ENCODE measurements at regions not wholly inside any gene's neighbourhood (a gene's known extent, or its start where the extent isn't known, plus 50 kb on each side); places are given as distances from the start of the nearest gene placed in this dataset.

DNA sequence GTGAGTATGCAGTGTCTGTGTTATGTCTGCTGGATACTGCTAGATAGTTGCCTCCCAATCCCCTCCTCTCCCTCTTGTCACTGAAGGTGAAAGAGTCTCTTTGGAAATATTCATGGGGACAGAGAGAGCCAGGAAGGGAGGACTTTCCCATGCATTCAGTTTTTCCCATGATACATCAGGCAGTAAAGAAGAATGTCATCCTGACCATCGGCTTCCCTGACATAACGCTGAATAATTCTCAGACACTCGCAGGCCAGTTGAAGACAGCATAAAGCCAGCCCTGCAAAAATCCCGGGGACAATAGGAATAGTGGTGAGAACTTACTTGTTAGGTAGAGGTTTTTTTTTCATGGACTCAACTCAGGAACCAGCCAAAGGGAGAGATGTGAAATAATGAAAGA is 58.1 kb downstream of the KLF4 start:
- H3K4me1 Mint-ChIP-seq (ENCODE audit: low read depth, unreplicated experiment), result no peaks in the 10 kb centered on the region
- TF ChIP-seq, protein P1, sequence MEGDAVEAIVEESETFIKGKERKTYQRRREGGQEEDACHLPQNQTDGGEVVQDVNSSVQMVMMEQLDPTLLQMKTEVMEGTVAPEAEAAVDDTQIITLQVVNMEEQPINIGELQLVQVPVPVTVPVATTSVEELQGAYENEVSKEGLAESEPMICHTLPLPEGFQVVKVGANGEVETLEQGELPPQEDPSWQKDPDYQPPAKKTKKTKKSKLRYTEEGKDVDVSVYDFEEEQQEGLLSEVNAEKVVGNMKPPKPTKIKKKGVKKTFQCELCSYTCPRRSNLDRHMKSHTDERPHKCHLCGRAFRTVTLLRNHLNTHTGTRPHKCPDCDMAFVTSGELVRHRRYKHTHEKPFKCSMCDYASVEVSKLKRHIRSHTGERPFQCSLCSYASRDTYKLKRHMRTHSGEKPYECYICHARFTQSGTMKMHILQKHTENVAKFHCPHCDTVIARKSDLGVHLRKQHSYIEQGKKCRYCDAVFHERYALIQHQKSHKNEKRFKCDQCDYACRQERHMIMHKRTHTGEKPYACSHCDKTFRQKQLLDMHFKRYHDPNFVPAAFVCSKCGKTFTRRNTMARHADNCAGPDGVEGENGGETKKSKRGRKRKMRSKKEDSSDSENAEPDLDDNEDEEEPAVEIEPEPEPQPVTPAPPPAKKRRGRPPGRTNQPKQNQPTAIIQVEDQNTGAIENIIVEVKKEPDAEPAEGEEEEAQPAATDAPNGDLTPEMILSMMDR (IDR thresholded peaks at IDR 0.05; ENCODE audit: partially characterized antibody, unreplicated experiment), result no peak
- no peaks in the 10 kb centered on the region for H3K9me3 Mint-ChIP-seq (ENCODE audit: unreplicated experiment)
- no peak for DNase-seq
- no peak overlapping the region for H3K4me3 Mint-ChIP-seq (ENCODE audit: unreplicated experiment)
- no peaks in the 10 kb centered on the region for H3K36me3 Mint-ChIP-seq (ENCODE audit: unreplicated experiment)
- H3K27ac Mint-ChIP-seq (ENCODE audit: unreplicated experiment), result no peak overlapping the region
- H3K27me3 Mint-ChIP-seq (ENCODE audit: unreplicated experiment), result no peaks in the 10 kb centered on the region

DNA sequence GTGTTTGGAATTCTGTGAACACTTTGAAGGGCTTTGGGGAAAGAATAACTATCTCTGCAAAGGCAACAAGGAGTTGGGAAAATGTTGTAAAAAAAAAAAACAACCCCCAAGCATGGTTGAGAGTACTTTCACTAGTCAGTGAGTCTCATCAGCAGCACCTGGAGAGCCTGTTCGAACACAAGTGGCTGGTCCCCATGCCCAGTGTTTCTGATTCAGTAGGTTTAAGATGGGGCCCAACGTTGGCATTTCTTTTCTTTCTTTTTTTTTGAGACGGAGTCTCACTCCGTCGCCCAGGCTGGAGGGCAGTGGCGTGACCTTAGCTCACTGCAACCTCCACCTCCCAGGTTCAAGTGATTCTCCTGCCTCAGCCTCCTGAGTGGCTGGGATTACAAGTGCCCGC is 59.5 kb downstream of the KLF4 start:
- no peaks in the 10 kb centered on the region for H3K27me3 Mint-ChIP-seq (ENCODE audit: unreplicated experiment)
- no peaks in the 10 kb centered on the region for H3K9me3 Mint-ChIP-seq (ENCODE audit: unreplicated experiment)
- no peaks in the 10 kb centered on the region for H3K36me3 Mint-ChIP-seq (ENCODE audit: unreplicated experiment)
- TF ChIP-seq, protein P1 (IDR thresholded peaks at IDR 0.05; ENCODE audit: partially characterized antibody, unreplicated experiment), result no peak
- no peak for DNase-seq
- no peak overlapping the region for H3K27ac Mint-ChIP-seq (ENCODE audit: unreplicated experiment)
- no peaks in the 10 kb centered on the region for H3K4me1 Mint-ChIP-seq (ENCODE audit: low read depth, unreplicated experiment)
- H3K4me3 Mint-ChIP-seq (ENCODE audit: unreplicated experiment), result no peak overlapping the region

DNA sequence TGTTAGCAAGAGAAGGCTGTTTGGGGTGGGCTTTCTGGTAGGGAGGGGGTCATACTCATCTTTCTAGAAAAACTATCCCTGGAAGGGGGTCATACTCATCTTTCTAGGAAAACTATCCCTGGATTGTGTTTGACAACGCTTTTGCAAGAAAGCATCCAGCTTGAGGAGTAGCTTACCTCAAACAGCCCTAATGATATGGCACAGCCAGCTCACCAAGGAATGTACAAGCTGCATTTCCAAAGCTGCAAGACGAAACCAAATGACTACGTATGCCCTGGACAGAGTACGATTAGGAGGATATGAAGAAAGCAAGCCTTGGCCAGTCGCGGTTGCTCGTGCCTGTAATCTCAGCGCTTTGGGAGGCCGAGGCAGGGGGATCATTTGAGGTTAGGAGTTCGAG is 63.4 kb downstream of the KLF4 start:
- DNase-seq, result no peak
- Mint-ChIP-seq H3K27me3 (ENCODE audit: unreplicated experiment) (peaks cover 2% of the 10 kb centered on the region), H3K4me1 (ENCODE audit: low read depth, unreplicated experiment) (peaks cover 3% of the 10 kb centered on the region), H3K4me3 (ENCODE audit: unreplicated experiment) (no peak overlapping the region), H3K36me3 (ENCODE audit: unreplicated experiment) (no peaks in the 10 kb centered on the region), H3K27ac (ENCODE audit: unreplicated experiment) (no peak overlapping the region), H3K9me3 (ENCODE audit: unreplicated experiment) (no peaks in the 10 kb centered on the region)
- TF ChIP-seq, protein P1 (IDR thresholded peaks at IDR 0.05; ENCODE audit: partially characterized antibody, unreplicated experiment), result no peak

DNA sequence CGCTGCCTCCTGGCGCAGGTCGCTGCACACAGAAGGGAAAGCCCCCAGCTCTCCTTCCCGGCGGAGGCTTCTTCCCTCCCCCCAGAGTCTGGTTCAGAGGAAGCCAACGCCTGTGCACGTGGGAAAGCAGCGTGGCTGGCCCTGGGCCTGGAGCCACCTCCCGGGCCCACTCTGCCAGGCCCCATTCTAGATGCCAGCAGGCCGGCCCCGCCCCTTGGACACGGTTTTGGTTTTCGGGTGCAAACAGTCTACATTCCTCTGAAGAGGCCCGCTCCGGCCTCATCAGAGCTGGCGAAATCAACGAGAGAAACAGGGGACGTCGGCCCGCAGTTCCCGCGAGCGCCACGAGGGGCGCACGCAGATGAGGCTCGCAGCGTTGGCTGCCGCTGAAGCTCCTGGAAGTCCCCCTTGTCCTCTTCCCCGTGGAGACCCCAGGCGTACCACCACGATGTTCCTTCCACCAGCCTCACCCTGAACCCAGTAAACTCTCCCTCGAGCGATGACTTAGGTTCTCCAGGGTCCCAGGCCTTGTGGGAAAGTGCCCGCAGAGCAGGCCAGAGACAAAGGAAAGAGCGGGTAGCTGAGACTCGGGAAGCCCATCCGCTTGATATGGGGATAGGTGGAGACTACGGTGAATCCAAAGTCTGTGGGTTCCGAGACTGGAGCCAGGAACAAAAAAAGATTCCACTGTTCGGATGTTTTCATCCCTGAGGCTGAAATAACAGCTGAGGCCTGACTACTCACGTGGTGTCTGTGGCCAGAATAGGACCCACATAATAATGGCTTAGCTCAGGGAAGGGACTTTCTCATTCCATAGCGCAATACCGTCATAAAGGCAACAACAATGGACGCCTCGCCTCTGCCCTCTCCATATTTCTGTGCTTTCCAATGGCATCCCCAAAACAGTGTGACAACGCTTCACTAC is 64.2 kb downstream of the KLF4 start:
- H3K4me1 Mint-ChIP-seq (ENCODE audit: low read depth, unreplicated experiment), result peaks cover 3% of the 10 kb centered on the region
- H3K4me3 Mint-ChIP-seq (ENCODE audit: unreplicated experiment), result no peak overlapping the region
- no peaks in the 10 kb centered on the region for H3K9me3 Mint-ChIP-seq (ENCODE audit: unreplicated experiment)
- peaks cover 2% of the 10 kb centered on the region for H3K27me3 Mint-ChIP-seq (ENCODE audit: unreplicated experiment)
- peak; percentile 79 for DNase-seq
- H3K27ac Mint-ChIP-seq (ENCODE audit: unreplicated experiment), result no peak overlapping the region
- no peaks in the 10 kb centered on the region for H3K36me3 Mint-ChIP-seq (ENCODE audit: unreplicated experiment)
- TF ChIP-seq, protein P1 (IDR thresholded peaks at IDR 0.05; ENCODE audit: partially characterized antibody, unreplicated experiment), result peak; percentile 99

DNA sequence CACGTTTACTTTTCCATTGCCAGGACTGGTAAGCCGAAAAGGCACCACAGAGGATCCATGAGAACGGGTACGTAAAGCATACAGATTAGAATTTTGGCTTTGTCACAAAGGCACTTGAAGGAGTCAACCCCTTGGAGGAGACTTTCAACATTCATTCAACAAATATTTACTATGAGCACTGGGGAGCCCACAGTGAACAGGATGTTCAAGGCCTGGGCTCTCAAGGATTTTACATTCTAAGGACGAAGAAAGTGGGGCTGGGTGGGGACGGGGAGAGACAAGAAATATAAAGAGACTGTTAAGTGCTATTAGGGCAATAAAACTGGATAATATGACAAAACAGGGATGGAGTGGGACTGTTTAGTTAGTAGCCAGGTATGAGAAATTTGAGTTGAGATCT is 66.0 kb downstream of the KLF4 start:
- Mint-ChIP-seq H3K9me3 (ENCODE audit: unreplicated experiment) (no peaks in the 10 kb centered on the region), H3K27me3 (ENCODE audit: unreplicated experiment) (peaks cover 2% of the 10 kb centered on the region), H3K4me1 (ENCODE audit: low read depth, unreplicated experiment) (peaks cover 3% of the 10 kb centered on the region), H3K36me3 (ENCODE audit: unreplicated experiment) (no peaks in the 10 kb centered on the region), H3K4me3 (ENCODE audit: unreplicated experiment) (no peak overlapping the region), H3K27ac (ENCODE audit: unreplicated experiment) (no peak overlapping the region)
- TF ChIP-seq, protein P1 (IDR thresholded peaks at IDR 0.05; ENCODE audit: partially characterized antibody, unreplicated experiment), result no peak
- no peak for DNase-seq

All from glutamatergic neuron (in vitro differentiated cells).